ENCODE measurements at regions not wholly inside any gene's neighbourhood (a gene's known extent, or its start where the extent isn't known, plus 50 kb on each side); places are given as distances from the start of the nearest gene placed in this dataset.
A peak's percentile ranks its signal among the peaks of the same experiment; 100 is the strongest.

GRCh38 chr14:71324767-71325272 is 417.6 kb downstream of the PCNX1 start:
- peaks cover 24% of the 10 kb centered on the region; the same call in 1 of the 2 replicates for H3K79me2 ChIP-seq (ENCODE audit: insufficient read depth, low read length)
- H3K9me2 ChIP-seq (ENCODE audit: low read depth, low read length): no peaks in the 10 kb centered on the region
- no peaks in the 10 kb centered on the region for H3K27me3 ChIP-seq (ENCODE audit: insufficient read depth, low read length)
- H3F3A ChIP-seq (ENCODE audit: insufficient read depth, low read length): no peaks in the 10 kb centered on the region
- peak overlapping the region; percentile 15 for H3K27ac ChIP-seq (ENCODE audit: low read depth, low read length, poor library complexity, severe bottlenecking)
- no peak for TF ChIP-seq EZH2 (IDR thresholded peaks at IDR 0.05; ENCODE audit: borderline replicate concordance, low read length)
- TF ChIP-seq CTCF (IDR thresholded peaks at IDR 0.05; ENCODE audit: low read length): no peak
- peaks cover 59% of the 10 kb centered on the region for H3K4me1 ChIP-seq (ENCODE audit: insufficient read depth, low read length, severe bottlenecking)
- no peak overlapping the region for H2AFZ ChIP-seq (ENCODE audit: low read length)
- H3K4me2 ChIP-seq (ENCODE audit: low read length): peak overlapping the region; percentile 55
- H4K20me1 ChIP-seq (ENCODE audit: insufficient read depth, low read length): no peaks in the 10 kb centered on the region
- peak overlapping the region; percentile 34 for H3K4me3 ChIP-seq (ENCODE audit: low read depth, low read length, poor library complexity, severe bottlenecking)
- 0 out of 2 replicates have a peak, but pooled peaks cover 3% of the 10 kb centered on the region for H3K9me3 ChIP-seq (ENCODE audit: low read length)
- no peak overlapping the region for H3K9ac ChIP-seq (ENCODE audit: low read length)
- no peaks in the 10 kb centered on the region; the same call in 1 of the 2 replicates for H3K36me3 ChIP-seq (ENCODE audit: insufficient read depth, low read length)

GRCh38 chr14:71327691-71328090 is 420.4 kb downstream of the PCNX1 start:
- no peaks in the 10 kb centered on the region for H3K27me3 ChIP-seq (ENCODE audit: insufficient read depth, low read length)
- no peak overlapping the region for H3K9ac ChIP-seq (ENCODE audit: low read length)
- H3K4me2 ChIP-seq (ENCODE audit: low read length): no peak overlapping the region
- no peaks in the 10 kb centered on the region for H3K9me2 ChIP-seq (ENCODE audit: low read depth, low read length)
- H3K4me3 ChIP-seq (ENCODE audit: low read depth, low read length, poor library complexity, severe bottlenecking): no peak overlapping the region
- H3K36me3 ChIP-seq (ENCODE audit: insufficient read depth, low read length): no peaks in the 10 kb centered on the region; the same call in 1 of the 2 replicates
- peaks cover 56% of the 10 kb centered on the region for H3K4me1 ChIP-seq (ENCODE audit: insufficient read depth, low read length, severe bottlenecking)
- TF ChIP-seq EZH2 (IDR thresholded peaks at IDR 0.05; ENCODE audit: borderline replicate concordance, low read length): no peak
- no peak for TF ChIP-seq CTCF (IDR thresholded peaks at IDR 0.05; ENCODE audit: low read length)
- H3K79me2 ChIP-seq (ENCODE audit: insufficient read depth, low read length): peaks cover 36% of the 10 kb centered on the region; the same call in 1 of the 2 replicates
- H3F3A ChIP-seq (ENCODE audit: insufficient read depth, low read length): no peaks in the 10 kb centered on the region
- 0 out of 2 replicates have a peak, but pooled peaks cover 3% of the 10 kb centered on the region for H3K9me3 ChIP-seq (ENCODE audit: low read length)
- no peak overlapping the region for H2AFZ ChIP-seq (ENCODE audit: low read length)
- H3K27ac ChIP-seq (ENCODE audit: low read depth, low read length, poor library complexity, severe bottlenecking): no peak overlapping the region
- H4K20me1 ChIP-seq (ENCODE audit: insufficient read depth, low read length): no peaks in the 10 kb centered on the region

- H3K27me3 ChIP-seq (ENCODE audit: insufficient read depth, low read length): no peaks in the 10 kb centered on the region
- no peak overlapping the region for H2AFZ ChIP-seq (ENCODE audit: low read length)
- H3K79me2 ChIP-seq (ENCODE audit: insufficient read depth, low read length): peaks cover 41% of the 10 kb centered on the region; the same call in 1 of the 2 replicates
- 0 out of 2 replicates have a peak, but pooled peaks cover 3% of the 10 kb centered on the region for H3K9me3 ChIP-seq (ENCODE audit: low read length)
- H3F3A ChIP-seq (ENCODE audit: insufficient read depth, low read length): no peaks in the 10 kb centered on the region
- H3K4me3 ChIP-seq (ENCODE audit: low read depth, low read length, poor library complexity, severe bottlenecking): no peak overlapping the region
- no peak overlapping the region for H3K9ac ChIP-seq (ENCODE audit: low read length)
- H3K27ac ChIP-seq (ENCODE audit: low read depth, low read length, poor library complexity, severe bottlenecking): no peak overlapping the region
- no peaks in the 10 kb centered on the region for H4K20me1 ChIP-seq (ENCODE audit: insufficient read depth, low read length)
- H3K9me2 ChIP-seq (ENCODE audit: low read depth, low read length): no peaks in the 10 kb centered on the region
- TF ChIP-seq CTCF (IDR thresholded peaks at IDR 0.05; ENCODE audit: low read length) (no peak), EZH2 (IDR thresholded peaks at IDR 0.05; ENCODE audit: borderline replicate concordance, low read length) (no peak)
- H3K36me3 ChIP-seq (ENCODE audit: insufficient read depth, low read length): no peaks in the 10 kb centered on the region; the same call in 1 of the 2 replicates
- H3K4me2 ChIP-seq (ENCODE audit: low read length): no peak overlapping the region
- H3K4me1 ChIP-seq (ENCODE audit: insufficient read depth, low read length, severe bottlenecking): peaks cover 51% of the 10 kb centered on the region
Measured at GRCh38 chr14:71328183-71328582, 420.9 kb downstream of the PCNX1 start.

Data from OCI-LY1 (cell line).